NCI-H1417 (cell line): ENCODE measurements at regions not wholly inside any gene's neighbourhood (a gene's known extent, or its start where the extent isn't known, plus 50 kb on each side); places are given as distances from the start of the nearest gene placed in this dataset.
"Not testable (repeated sequence)": the region's sequence is repeated elsewhere in the genome, so short reads cannot be mapped to it uniquely, and the experiment has no call there.

ENCODE experiments used
- DNase-seq, 3 experiments: peaks; one replicate each; lab custom pipeline; 2025; lab: John Stamatoyannopoulos, UW

- DNase-seq, result peak in 1 of 3 experiments; percentile 68
Observed at GRCh38 chr5:168120401-168121137, 170.9 kb upstream of the WWC1 start.

GRCh38 chr5:168121138-168121494, 170.3 kb upstream of the WWC1 start:
- DNase-seq, result peak in 1 of 3 experiments; percentile 12

GRCh38 chr5:168123631-168124528, 167.6 kb upstream of the WWC1 start:
- DNase-seq, result no peak

- no peak for DNase-seq
Observed at GRCh38 chr5:168125445-168126199, 165.8 kb upstream of the WWC1 start.

- no peak for DNase-seq
Observed at GRCh38 chr5:168126606-168127005, 164.8 kb upstream of the WWC1 start.

- DNase-seq, result no peak
Observed at GRCh38 chr5:168128111-168128510, 163.3 kb upstream of the WWC1 start.

GRCh38 chr5:168128557-168128956, 162.9 kb upstream of the WWC1 start:
- no peak for DNase-seq

- no peak for DNase-seq
Observed at GRCh38 chr5:168131519-168131918, 159.9 kb upstream of the WWC1 start.

GRCh38 chr5:168132241-168132641, 159.2 kb upstream of the WWC1 start:
- no peak for DNase-seq

- no peak for DNase-seq
Observed at GRCh38 chr5:168135897-168136296, 155.5 kb upstream of the WWC1 start.

- no peak for DNase-seq
Observed at GRCh38 chr5:168136340-168136739, 155.1 kb upstream of the WWC1 start.

GRCh38 chr5:168137265-168137664, 154.2 kb upstream of the WWC1 start:
- DNase-seq, result no peak

- no peak for DNase-seq
Observed at GRCh38 chr5:168140241-168140640, 151.2 kb upstream of the WWC1 start.

GRCh38 chr5:168142402-168142801, 149.0 kb upstream of the WWC1 start:
- DNase-seq, result no peak

- not testable (repeated sequence) for DNase-seq
Observed at GRCh38 chr5:168143521-168143920, 147.9 kb upstream of the WWC1 start.

- no peak for DNase-seq
Observed at GRCh38 chr5:168147106-168147505, 144.3 kb upstream of the WWC1 start.

GRCh38 chr5:168147568-168148360, 143.7 kb upstream of the WWC1 start:
- DNase-seq, result no peak

GRCh38 chr5:168151041-168151440, 140.4 kb upstream of the WWC1 start:
- DNase-seq, result no peak

- peak in 1 of 3 experiments; percentile 17 for DNase-seq
Observed at GRCh38 chr5:168152660-168153059, 138.8 kb upstream of the WWC1 start.

GRCh38 chr5:168153263-168153875, 138.1 kb upstream of the WWC1 start:
- no peak for DNase-seq

- no peak for DNase-seq
Observed at GRCh38 chr5:168153876-168154270, 137.6 kb upstream of the WWC1 start.
